ACC112 (cell line): ENCODE measurements at regions not wholly inside any gene's neighbourhood (a gene's known extent, or its start where the extent isn't known, plus 50 kb on each side); places are given as distances from the start of the nearest gene placed in this dataset.

ENCODE experiments used
- H2AFZ ChIP-seq: fragments of 200-600 bp; sonication (generic); one replicate; pipeline ENCODE4 v1.6.0; 2017; ENCODE audit warnings: antibody characterized with exemption, low read length; ENCODE audit not compliant: unreplicated experiment
- H3K27ac ChIP-seq: fragments of 200-600 bp; sonication (generic); 2 replicates; pipeline ENCODE4 v1.5.1; 2014; ENCODE audit warnings: low read depth, mild to moderate bottlenecking, antibody characterized with exemption, low read length, moderate library complexity
- H3K27me3 ChIP-seq: fragments of 200-600 bp; sonication (generic); 2 replicates; pipeline ENCODE4 v1.6.1; 2014; ENCODE audit warnings: mild to moderate bottlenecking, antibody characterized with exemption, low read length, moderate library complexity, mixed read lengths; ENCODE audit not compliant: insufficient read depth
- H3K36me3 ChIP-seq: fragments of 200-600 bp; sonication (generic); 2 replicates; pipeline ENCODE4 v1.6.1; 2016; ENCODE audit warnings: mild to moderate bottlenecking, antibody characterized with exemption, low read length, moderate library complexity, mixed read lengths; ENCODE audit not compliant: insufficient read depth
- H3K4me1 ChIP-seq: fragments of 200-600 bp; sonication (generic); one replicate; pipeline ENCODE4 v1.6.1; 2016; ENCODE audit warnings: low read length, mixed read lengths; ENCODE audit not compliant: insufficient read depth, unreplicated experiment, control insufficient read depth
- H3K4me3 ChIP-seq: fragments of 200-600 bp; sonication (generic); 2 replicates; pipeline ENCODE4 v1.5.1; 2014; ENCODE audit warnings: mild to moderate bottlenecking, low read depth, low read length
- H3K79me2 ChIP-seq: fragments of 200-600 bp; sonication (generic); one replicate; pipeline ENCODE4 v1.6.0; 2016; ENCODE audit warnings: low read length; ENCODE audit not compliant: control insufficient read depth, unreplicated experiment, insufficient read depth

DNA sequence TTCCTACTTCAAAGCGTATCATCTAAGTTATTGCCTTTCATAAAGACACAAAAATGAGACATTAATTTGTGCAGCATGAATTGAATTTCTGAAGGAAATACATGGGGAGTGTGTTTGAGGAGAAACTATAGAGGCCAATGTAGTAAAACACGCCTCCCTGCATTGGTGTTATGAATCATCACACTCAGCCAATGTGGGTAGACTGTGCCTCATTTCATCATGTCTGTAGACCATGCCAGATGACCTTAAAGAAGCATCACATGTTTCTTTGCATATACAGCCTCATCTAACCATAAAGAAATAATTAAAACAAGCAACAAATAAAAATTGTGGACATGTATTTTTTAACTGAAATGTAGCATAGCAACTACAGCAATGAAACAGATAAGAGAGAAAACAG lies 486.0 kb upstream of the ADAMTS9 start:
- H3K4me1 ChIP-seq = peaks cover 6% of the 10 kb centered on the region
- H3K36me3 ChIP-seq = no peaks in the 10 kb centered on the region

DNA sequence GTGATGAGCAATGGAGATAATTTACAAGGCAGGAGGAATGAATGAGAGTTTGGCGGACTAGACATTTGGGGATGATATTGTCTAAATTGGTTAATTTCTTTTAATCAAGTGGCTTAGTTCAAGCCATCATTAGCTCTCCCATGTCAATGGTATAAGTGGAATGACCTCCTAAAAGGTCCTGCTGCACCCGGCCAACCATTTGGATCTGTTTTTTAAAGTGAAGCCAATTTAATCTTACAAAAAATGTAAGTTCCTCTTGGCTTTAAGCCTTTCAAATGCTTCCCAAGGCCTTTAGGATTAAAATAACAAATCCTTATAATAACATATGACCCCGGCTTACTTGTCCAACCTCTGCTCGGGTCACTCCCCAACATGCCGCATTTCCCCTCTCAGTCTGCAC lies 484.4 kb upstream of the ADAMTS9 start:
- Histone ChIP-seq H3K4me1 (peaks cover 6% of the 10 kb centered on the region), H3K27ac (no peak overlapping the region), H3K27me3 (no peaks in the 10 kb centered on the region), H3K36me3 (no peaks in the 10 kb centered on the region), H3K79me2 (no peaks in the 10 kb centered on the region), H2AFZ (no peak overlapping the region), H3K4me3 (no peak overlapping the region)

More for the DNA sequence above, 486.0 kb upstream of the ADAMTS9 start:
- H3K79me2 ChIP-seq = no peaks in the 10 kb centered on the region
- H3K4me3 ChIP-seq = no peak overlapping the region
- H2AFZ ChIP-seq = no peak overlapping the region
- H3K27ac ChIP-seq = no peak overlapping the region
- H3K27me3 ChIP-seq = no peaks in the 10 kb centered on the region

DNA sequence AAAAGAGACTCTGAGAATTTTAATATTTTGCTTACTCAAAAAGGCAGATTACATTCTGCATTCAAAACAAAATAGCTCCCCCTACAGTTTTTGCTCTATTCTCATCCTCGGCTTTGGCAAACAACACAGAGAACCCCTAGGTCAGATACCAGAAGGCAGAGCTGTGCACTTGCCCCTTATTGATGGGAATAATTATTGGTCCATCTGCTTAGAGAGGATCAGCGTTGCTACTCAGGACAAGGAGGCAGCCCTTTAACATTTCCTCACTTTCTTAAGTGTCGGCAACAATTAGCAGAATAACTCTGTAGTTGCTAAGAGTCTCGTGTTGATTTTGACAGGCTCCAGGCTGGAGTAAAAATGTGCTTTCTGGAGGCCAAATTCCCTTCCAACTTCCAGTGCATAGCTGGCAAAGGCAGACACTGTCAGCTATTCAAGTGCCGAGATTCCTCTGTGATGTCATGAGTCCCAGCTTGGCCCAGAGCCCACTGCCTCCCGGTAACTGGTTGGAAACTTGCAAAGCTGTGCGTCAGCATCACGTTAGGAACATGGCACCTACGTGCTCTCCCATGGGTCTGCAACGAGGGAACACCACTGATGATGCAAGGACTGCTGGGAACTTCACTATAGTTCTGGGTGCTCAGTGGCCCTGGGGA lies 482.7 kb upstream of the ADAMTS9 start:
- Histone ChIP-seq H3K79me2 (no peaks in the 10 kb centered on the region), H3K36me3 (no peaks in the 10 kb centered on the region), H3K27ac (peak overlapping the region; percentile 50; the same call in 1 of the 2 replicates), H2AFZ (no peak overlapping the region), H3K4me3 (no peak overlapping the region), H3K4me1 (peaks cover 6% of the 10 kb centered on the region), H3K27me3 (no peaks in the 10 kb centered on the region)

DNA sequence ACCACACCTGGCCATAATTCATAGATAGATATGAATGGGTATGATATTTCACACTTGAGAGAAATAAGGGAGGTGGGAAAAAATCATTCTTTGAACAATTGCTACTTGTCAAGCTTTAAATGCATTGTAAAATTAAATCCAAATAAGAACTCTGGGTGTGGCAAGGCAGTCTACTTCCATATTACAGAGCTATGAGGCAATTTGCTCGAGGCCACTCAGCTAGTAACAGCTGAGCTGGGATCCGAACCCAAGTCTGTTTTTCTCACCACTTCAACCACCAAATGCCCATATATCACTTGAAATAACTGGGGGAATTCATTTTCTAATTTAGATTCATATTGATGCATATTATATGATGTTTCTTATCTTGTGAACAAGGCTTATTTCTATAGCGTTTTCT lies 482.2 kb upstream of the ADAMTS9 start:
- H3K4me3 ChIP-seq = no peak overlapping the region
- peak overlapping the region; percentile 50; the same call in 1 of the 2 replicates for H3K27ac ChIP-seq
- no peaks in the 10 kb centered on the region for H3K27me3 ChIP-seq
- H2AFZ ChIP-seq = no peak overlapping the region
- no peaks in the 10 kb centered on the region for H3K36me3 ChIP-seq
- peaks cover 6% of the 10 kb centered on the region for H3K4me1 ChIP-seq
- no peaks in the 10 kb centered on the region for H3K79me2 ChIP-seq

DNA sequence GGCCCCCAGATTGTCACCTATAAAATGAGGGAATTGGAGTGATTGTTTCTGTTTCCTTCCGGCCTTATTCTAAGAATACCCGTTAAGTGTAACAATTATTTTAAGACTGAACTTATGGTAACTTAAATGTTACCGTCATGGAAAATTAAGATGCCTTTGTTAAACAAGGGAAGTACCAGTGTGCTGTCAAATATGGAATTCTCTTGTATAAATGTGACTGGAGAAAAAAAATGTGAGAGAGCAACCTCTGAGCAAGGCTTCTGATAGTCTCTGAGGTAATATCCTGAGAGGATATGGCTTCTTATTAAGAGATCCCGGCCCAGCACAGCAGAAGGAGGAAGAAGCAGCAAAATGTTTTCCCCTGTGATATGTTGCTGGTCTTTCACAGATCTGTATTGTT lies 480.7 kb upstream of the ADAMTS9 start:
- Histone ChIP-seq H3K36me3 (no peaks in the 10 kb centered on the region), H3K27me3 (no peaks in the 10 kb centered on the region), H3K4me3 (no peak overlapping the region), H3K79me2 (no peaks in the 10 kb centered on the region), H2AFZ (no peak overlapping the region), H3K27ac (no peak overlapping the region), H3K4me1 (peaks cover 6% of the 10 kb centered on the region)

GRCh38 chr3:65166531-65166930 lies 478.7 kb upstream of the ADAMTS9 start:
- no peak overlapping the region for H3K4me3 ChIP-seq
- no peaks in the 10 kb centered on the region for H3K36me3 ChIP-seq
- H3K27ac ChIP-seq = no peak overlapping the region
- H3K4me1 ChIP-seq = peaks cover 6% of the 10 kb centered on the region
- H2AFZ ChIP-seq = no peak overlapping the region
- H3K27me3 ChIP-seq = peaks cover 4% of the 10 kb centered on the region; the same call in 1 of the 2 replicates
- H3K79me2 ChIP-seq = no peaks in the 10 kb centered on the region

DNA sequence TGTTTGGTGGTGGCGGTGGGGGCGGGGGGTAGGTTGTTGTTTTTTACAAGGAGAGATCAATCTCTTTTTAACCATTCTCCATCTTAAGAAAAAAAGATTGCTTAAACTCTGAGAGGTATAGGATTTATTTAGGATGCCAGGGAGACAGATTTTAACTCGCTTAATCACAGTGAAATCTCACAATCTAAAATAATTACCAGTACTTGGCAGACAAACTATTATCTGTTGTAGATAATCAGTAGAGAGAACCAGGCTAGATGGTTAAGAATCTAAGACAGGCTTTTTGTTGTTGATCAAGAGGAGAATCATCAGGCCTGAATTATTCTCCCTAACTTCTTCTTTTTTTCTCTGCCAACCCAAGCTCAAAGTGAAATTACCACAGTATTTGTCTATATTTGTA lies 470.2 kb upstream of the ADAMTS9 start:
- Histone ChIP-seq H3K79me2 (no peaks in the 10 kb centered on the region), H3K4me3 (no peak overlapping the region), H3K36me3 (no peaks in the 10 kb centered on the region), H2AFZ (no peak overlapping the region), H3K4me1 (no peaks in the 10 kb centered on the region), H3K27ac (no peak overlapping the region), H3K27me3 (peaks cover 3% of the 10 kb centered on the region; the same call in 1 of the 2 replicates)

DNA sequence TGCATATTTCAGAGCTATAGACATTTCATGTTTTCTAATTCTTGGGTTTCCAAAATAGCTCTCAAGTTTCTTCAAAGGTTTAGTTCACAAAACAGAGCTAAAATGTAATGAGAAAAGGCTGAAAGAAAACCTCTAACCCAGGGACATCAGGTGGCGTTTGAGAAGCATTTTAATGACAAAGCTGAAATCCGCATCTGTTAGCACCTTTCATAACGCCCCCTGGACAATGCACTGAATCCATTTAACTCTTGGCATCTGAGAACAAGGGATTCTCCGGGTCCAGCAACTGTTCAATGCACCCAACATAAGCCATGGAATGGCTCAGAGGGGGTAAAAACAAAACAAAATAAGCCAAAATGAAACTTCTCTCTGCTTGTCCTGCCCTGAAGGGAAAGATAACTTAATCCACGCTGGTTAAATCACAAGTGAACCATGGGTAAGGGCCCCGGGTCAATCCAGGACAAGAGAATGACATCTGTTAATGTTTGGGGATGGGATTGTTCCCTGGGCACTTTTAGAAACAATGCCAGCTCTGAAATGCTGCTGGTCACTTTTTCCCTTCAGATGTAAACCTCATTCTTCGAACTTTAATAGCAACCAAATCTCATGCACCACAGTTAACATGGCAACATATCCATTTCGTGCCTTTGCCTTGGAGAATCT lies 466.2 kb upstream of the ADAMTS9 start:
- Histone ChIP-seq H2AFZ (no peak overlapping the region), H3K79me2 (no peaks in the 10 kb centered on the region), H3K27ac (no peak overlapping the region), H3K27me3 (no peaks in the 10 kb centered on the region), H3K4me1 (no peaks in the 10 kb centered on the region), H3K36me3 (no peaks in the 10 kb centered on the region), H3K4me3 (no peak overlapping the region)

- H2AFZ ChIP-seq = no peak overlapping the region
- H3K36me3 ChIP-seq = no peaks in the 10 kb centered on the region
- H3K4me1 ChIP-seq = no peaks in the 10 kb centered on the region
- no peak overlapping the region for H3K27ac ChIP-seq
- H3K4me3 ChIP-seq = no peak overlapping the region
- H3K79me2 ChIP-seq = no peaks in the 10 kb centered on the region
- H3K27me3 ChIP-seq = no peaks in the 10 kb centered on the region
These were observed 463.9 kb upstream of the ADAMTS9 start for GRCh38 chr3:65151666-65152065.

- no peak overlapping the region for H3K4me3 ChIP-seq
- H3K27me3 ChIP-seq = no peaks in the 10 kb centered on the region
- no peaks in the 10 kb centered on the region for H3K79me2 ChIP-seq
- no peaks in the 10 kb centered on the region for H3K36me3 ChIP-seq
- no peak overlapping the region for H2AFZ ChIP-seq
- H3K4me1 ChIP-seq = no peaks in the 10 kb centered on the region
- H3K27ac ChIP-seq = no peak overlapping the region
These were observed 462.1 kb upstream of the ADAMTS9 start for GRCh38 chr3:65149877-65150276.

- no peak overlapping the region for H3K27ac ChIP-seq
- H3K36me3 ChIP-seq = no peaks in the 10 kb centered on the region
- no peak overlapping the region for H2AFZ ChIP-seq
- H3K4me1 ChIP-seq = no peaks in the 10 kb centered on the region
- no peaks in the 10 kb centered on the region for H3K79me2 ChIP-seq
- H3K4me3 ChIP-seq = no peak overlapping the region
- no peaks in the 10 kb centered on the region for H3K27me3 ChIP-seq
These were observed 460.9 kb upstream of the ADAMTS9 start for GRCh38 chr3:65148687-65149086.
